DOHH2 (cell line): ENCODE measurements at regions not wholly inside any gene's neighbourhood (a gene's known extent, or its start where the extent isn't known, plus 50 kb on each side); places are given as distances from the start of the nearest gene placed in this dataset.

Experiments used
- H3F3A ChIP-seq: fragments of 200-600 bp; sonication (generic), shearing (Covaris generic); 2 replicates; pipeline ENCODE4 v1.6.0; 2016; ENCODE audit warnings: antibody characterized with exemption, mild to moderate bottlenecking; ENCODE audit not compliant: control insufficient read depth, insufficient read depth
- H3K27ac ChIP-seq: fragments of 200-600 bp; sonication (generic); 2 replicates; pipeline ENCODE4 v1.5.1; 2014; ENCODE audit warnings: low read depth, mild to moderate bottlenecking, low read length, moderate library complexity
- H3K27me3 ChIP-seq: fragments of 200-600 bp; sonication (generic); 2 replicates; pipeline ENCODE4 v1.6.1; 2014; ENCODE audit warnings: mild to moderate bottlenecking, low read length, mixed read lengths; ENCODE audit not compliant: control insufficient read depth
- H3K36me3 ChIP-seq: fragments of 200-600 bp; sonication (generic); 2 replicates; pipeline ENCODE4 v1.6.1; 2014; ENCODE audit warnings: mild to moderate bottlenecking, low read length, moderate library complexity, mixed read lengths; ENCODE audit not compliant: control insufficient read depth
- H3K4me1 ChIP-seq: fragments of 200-600 bp; sonication (generic); 2 replicates; pipeline ENCODE4 v1.6.1; 2014; ENCODE audit warnings: mild to moderate bottlenecking, low read length, mixed read lengths; ENCODE audit not compliant: control insufficient read depth
- H3K4me2 ChIP-seq: fragments of 200-600 bp; sonication (generic); 2 replicates; pipeline ENCODE4 v1.6.0; 2014; ENCODE audit warnings: mild to moderate bottlenecking, low read length, moderate library complexity
- H3K4me3 ChIP-seq: fragments of 200-600 bp; sonication (generic); 2 replicates; pipeline ENCODE4 v1.5.1; 2014; ENCODE audit warnings: mild to moderate bottlenecking, low read length, mixed read lengths
- H3K79me2 ChIP-seq: fragments of 200-600 bp; sonication (generic); 2 replicates; pipeline ENCODE4 v1.6.1; 2014; ENCODE audit warnings: mild to moderate bottlenecking, low read length, mixed read lengths; ENCODE audit not compliant: control insufficient read depth
- H3K9me2 ChIP-seq: fragments of 200-600 bp; sonication (generic); replicated peaks from 2 replicates; pipeline ENCODE4 v1.6.1; 2014; ENCODE audit warnings: mild to moderate bottlenecking, low read length, mixed read lengths; ENCODE audit not compliant: control insufficient read depth
- H3K9me3 ChIP-seq: fragments of 200-600 bp; sonication (generic); 2 replicates; pipeline ENCODE4 v1.6.1; 2014; ENCODE audit warnings: antibody characterized with exemption, low read length, mixed read lengths; ENCODE audit not compliant: control insufficient read depth, insufficient read depth
- H4K20me1 ChIP-seq: fragments of 200-600 bp; sonication (generic); 2 replicates; pipeline ENCODE4 v1.6.0; 2014; ENCODE audit warnings: low read depth, mild to moderate bottlenecking, antibody characterized with exemption, low read length, moderate library complexity; ENCODE audit not compliant: control insufficient read depth, insufficient read depth
- CTCF ChIP-seq: fragments of 200-600 bp; sonication (generic); IDR thresholded peaks from one replicate; pipeline ENCODE4 v1.5.1; 2014; ENCODE audit warnings: antibody characterized with exemption, mild to moderate bottlenecking, low read depth, low read length; ENCODE audit not compliant: poor library complexity, severe bottlenecking
- EZH2phosphoT487 ChIP-seq: fragments of 200-600 bp; sonication (generic); IDR thresholded peaks from 2 replicates; pipeline ENCODE4 v1.6.1; 2017; ENCODE audit warnings: borderline replicate concordance, mild to moderate bottlenecking, antibody characterized with exemption, low read length, moderate library complexity, mixed read lengths

DNA sequence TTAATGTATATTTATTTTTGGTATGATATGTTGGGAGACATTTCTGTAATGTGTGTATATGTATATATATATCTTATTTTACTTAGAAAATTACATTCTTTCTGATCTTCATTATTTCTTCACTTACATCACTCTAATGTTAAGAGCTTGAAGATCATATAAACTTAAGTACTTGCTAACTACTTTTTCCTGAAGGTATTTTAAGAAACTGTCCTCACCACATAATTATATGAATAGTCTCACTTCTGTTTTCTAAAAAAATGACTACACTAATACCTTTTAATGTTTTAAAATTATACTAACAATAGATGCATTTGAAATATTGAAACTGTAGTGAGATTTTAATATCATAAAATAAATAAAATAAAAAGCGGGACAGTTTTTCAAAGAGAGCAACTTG is 377.1 kb downstream of the LRRIQ3 start:
- no peaks in the 10 kb centered on the region for H3K27me3 ChIP-seq
- no peaks in the 10 kb centered on the region for H4K20me1 ChIP-seq
- H3K27ac ChIP-seq: peak overlapping the region; percentile 30; the same call in 1 of the 2 replicates
- no peaks in the 10 kb centered on the region for H3F3A ChIP-seq
- no peaks in the 10 kb centered on the region for H3K9me3 ChIP-seq
- no peaks in the 10 kb centered on the region for H3K9me2 ChIP-seq
- no peaks in the 10 kb centered on the region for H3K79me2 ChIP-seq
- peak overlapping the region; percentile 48 for H3K4me2 ChIP-seq
- peaks cover 35% of the 10 kb centered on the region for H3K4me1 ChIP-seq
- TF ChIP-seq EZH2phosphoT487: no peak
- TF ChIP-seq CTCF: no peak
- H3K4me3 ChIP-seq: no peak overlapping the region; the same call in 1 of the 2 replicates
- H3K36me3 ChIP-seq: no peaks in the 10 kb centered on the region

DNA sequence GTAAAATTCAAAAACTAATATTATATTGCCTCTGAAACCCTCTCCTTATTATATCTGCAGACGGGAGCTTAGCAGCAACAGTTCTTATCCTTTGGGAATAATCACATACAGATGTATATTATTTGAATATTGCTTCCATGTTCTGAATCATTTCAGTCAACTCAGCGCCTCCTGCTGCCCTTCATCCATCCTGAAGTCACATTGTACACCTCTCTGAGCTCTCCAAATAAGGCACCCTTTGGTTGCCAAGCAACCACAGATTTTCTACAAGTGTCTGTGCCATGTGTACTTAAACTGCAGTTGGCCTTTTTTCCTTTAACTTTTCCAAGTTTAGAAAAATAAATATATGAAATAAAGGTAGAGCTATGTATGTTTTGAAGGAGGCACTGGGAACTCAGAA is 384.3 kb downstream of the LRRIQ3 start:
- Histone ChIP-seq H4K20me1 (no peaks in the 10 kb centered on the region), H3K79me2 (no peaks in the 10 kb centered on the region), H3K9me3 (no peaks in the 10 kb centered on the region), H3K4me3 (no peak overlapping the region), H3K4me2 (no peak overlapping the region), H3K27ac (no peak overlapping the region), H3K4me1 (no peaks in the 10 kb centered on the region), H3K9me2 (no peaks in the 10 kb centered on the region), H3K27me3 (no peaks in the 10 kb centered on the region), H3K36me3 (no peaks in the 10 kb centered on the region), H3F3A (no peaks in the 10 kb centered on the region)
- no peak for TF ChIP-seq CTCF
- TF ChIP-seq EZH2phosphoT487: no peak

DNA sequence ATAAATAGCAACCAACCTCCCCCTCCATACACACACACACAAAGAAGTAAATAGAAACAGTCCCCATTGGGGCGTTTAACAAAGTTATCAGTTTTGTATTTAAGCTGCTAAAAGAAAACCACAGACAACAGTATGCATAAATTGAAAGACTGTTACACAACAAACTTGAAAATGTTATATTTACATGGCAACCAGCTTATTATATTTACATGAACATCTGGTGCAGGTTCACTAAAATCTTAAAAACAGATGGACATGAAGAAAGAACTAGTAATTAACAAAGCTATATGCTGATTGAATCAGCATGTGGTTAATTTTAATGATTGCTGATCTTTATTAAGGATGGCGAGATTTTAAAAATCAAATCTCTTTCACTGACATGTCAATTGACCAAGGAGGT is 384.7 kb downstream of the LRRIQ3 start:
- TF ChIP-seq CTCF: no peak
- TF ChIP-seq EZH2phosphoT487: no peak
- no peaks in the 10 kb centered on the region for H3K9me2 ChIP-seq
- H3K4me1 ChIP-seq: no peaks in the 10 kb centered on the region
- no peak overlapping the region for H3K4me2 ChIP-seq
- H3F3A ChIP-seq: no peaks in the 10 kb centered on the region
- H3K4me3 ChIP-seq: no peak overlapping the region
- no peaks in the 10 kb centered on the region for H3K9me3 ChIP-seq
- H4K20me1 ChIP-seq: no peaks in the 10 kb centered on the region
- H3K79me2 ChIP-seq: no peaks in the 10 kb centered on the region
- H3K27me3 ChIP-seq: no peaks in the 10 kb centered on the region
- no peaks in the 10 kb centered on the region for H3K36me3 ChIP-seq
- H3K27ac ChIP-seq: no peak overlapping the region

GRCh38 chr1:73811798-73812197 is 386.2 kb downstream of the LRRIQ3 start:
- TF ChIP-seq CTCF: no peak
- TF ChIP-seq EZH2phosphoT487: no peak
- no peaks in the 10 kb centered on the region for H3K4me1 ChIP-seq
- H3K79me2 ChIP-seq: no peaks in the 10 kb centered on the region
- no peak overlapping the region for H3K27ac ChIP-seq
- H3K9me3 ChIP-seq: no peaks in the 10 kb centered on the region
- no peaks in the 10 kb centered on the region for H4K20me1 ChIP-seq
- no peaks in the 10 kb centered on the region for H3K36me3 ChIP-seq
- H3K9me2 ChIP-seq: no peaks in the 10 kb centered on the region
- H3K27me3 ChIP-seq: no peaks in the 10 kb centered on the region
- H3F3A ChIP-seq: no peaks in the 10 kb centered on the region
- no peak overlapping the region for H3K4me2 ChIP-seq
- no peak overlapping the region for H3K4me3 ChIP-seq
